H9 (cell line): ENCODE measurements at regions not wholly inside any gene's neighbourhood (a gene's known extent, or its start where the extent isn't known, plus 50 kb on each side); places are given as distances from the start of the nearest gene placed in this dataset.

ENCODE experiments used
- DNase-seq: peaks from one replicate; pipeline ENCODE4 v3.0.0-alpha.2; 2017
- H2AFZ ChIP-seq: one replicate; pipeline ENCODE4 v1.6.1; 2013; ENCODE audit warnings: mild to moderate bottlenecking, low read length, control low read depth, moderate library complexity
- H2AK5ac ChIP-seq: 2 replicates; pipeline ENCODE4 v1.6.1; 2013; ENCODE audit warnings: low read length, control low read depth, mixed read lengths; ENCODE audit not compliant: insufficient read length
- H2BK120ac ChIP-seq: one replicate; pipeline ENCODE4 v1.6.1; 2013; ENCODE audit warnings: low read depth, mild to moderate bottlenecking, low read length, control low read depth, inconsistent platforms; ENCODE audit not compliant: poor library complexity, severe bottlenecking
- H2BK12ac ChIP-seq: 2 replicates; pipeline ENCODE4 v1.6.1; 2013; ENCODE audit warnings: low read length, control low read depth, mixed read lengths, low read depth; ENCODE audit not compliant: insufficient read length
- H2BK15ac ChIP-seq: 2 replicates; pipeline ENCODE4 v1.6.1; 2013; ENCODE audit warnings: low read depth, low read length, control low read depth
- H2BK20ac ChIP-seq: one replicate; pipeline ENCODE4 v1.6.1; 2013; ENCODE audit warnings: low read depth, mild to moderate bottlenecking, low read length, control low read depth, inconsistent platforms; ENCODE audit not compliant: poor library complexity, severe bottlenecking
- H2BK5ac ChIP-seq: 2 replicates; pipeline ENCODE4 v1.6.1; 2013; ENCODE audit warnings: low read length, control low read depth, mixed read lengths; ENCODE audit not compliant: insufficient read length
- H3K14ac ChIP-seq: 2 replicates; pipeline ENCODE4 v1.6.1; 2013; ENCODE audit warnings: low read length, control low read depth; ENCODE audit not compliant: insufficient read depth
- H3K18ac ChIP-seq: 2 replicates; pipeline ENCODE4 v1.6.1; 2013; ENCODE audit warnings: low read depth, mild to moderate bottlenecking, mixed read lengths, low read length, control low read depth; ENCODE audit not compliant: insufficient read length
- H3K23ac ChIP-seq: 2 replicates; pipeline ENCODE4 v1.6.1; 2013; ENCODE audit warnings: low read length, control low read depth, mixed read lengths, low read depth; ENCODE audit not compliant: insufficient read length
- H3K23me2 ChIP-seq: 2 replicates; pipeline ENCODE4 v1.6.1; 2013; ENCODE audit warnings: low read depth, mild to moderate bottlenecking, mixed read lengths, low read length, control low read depth; ENCODE audit not compliant: insufficient read length, poor library complexity, severe bottlenecking
- H3K27ac ChIP-seq: 2 replicates; pipeline ENCODE4 v1.5.1; 2013; ENCODE audit warnings: low read length, control low read depth, mixed read lengths, low read depth; ENCODE audit not compliant: insufficient read length
- H3K27me3 ChIP-seq: 2 replicates; pipeline ENCODE4 v1.6.1; 2013; ENCODE audit warnings: low read length, control low read depth, inconsistent platforms; ENCODE audit not compliant: insufficient read depth
- H3K4ac ChIP-seq: 2 replicates; pipeline ENCODE4 v1.6.1; 2013; ENCODE audit warnings: low read depth, mild to moderate bottlenecking, control low read depth, inconsistent platforms, low read length, moderate library complexity
- H3K4me1 ChIP-seq: 2 replicates; pipeline ENCODE4 v1.6.1; 2013; ENCODE audit warnings: low read length, control low read depth, inconsistent platforms; ENCODE audit not compliant: insufficient read depth
- H3K4me2 ChIP-seq: 2 replicates; pipeline ENCODE4 v1.6.1; 2013; ENCODE audit warnings: low read length, control low read depth, mixed read lengths; ENCODE audit not compliant: insufficient read length, insufficient read depth
- H3K56ac ChIP-seq: 2 replicates; pipeline ENCODE4 v1.6.1; 2013; ENCODE audit warnings: low read depth, mild to moderate bottlenecking, mixed read lengths, low read length, control low read depth; ENCODE audit not compliant: insufficient read length
- H3K79me1 ChIP-seq: 2 replicates; pipeline ENCODE4 v1.6.1; 2013; ENCODE audit warnings: low read depth, mild to moderate bottlenecking, moderate library complexity, low read length, control low read depth, inconsistent platforms; ENCODE audit not compliant: insufficient read depth, poor library complexity, severe bottlenecking
- H3K79me2 ChIP-seq: 2 replicates; pipeline ENCODE4 v1.6.1; 2013; ENCODE audit warnings: low read length, control low read depth, inconsistent platforms; ENCODE audit not compliant: insufficient read depth
- H3K9ac ChIP-seq: 2 replicates; pipeline ENCODE4 v1.6.1; 2013; ENCODE audit warnings: low read length, control low read depth, mixed read lengths; ENCODE audit not compliant: insufficient read length; ENCODE audit errors: extremely low read depth
- H3K9me3 ChIP-seq: one replicate; pipeline ENCODE4 v1.6.1; 2013; ENCODE audit warnings: low read depth, low read length, inconsistent platforms; ENCODE audit not compliant: control insufficient read depth
- H3T11ph ChIP-seq: one replicate; pipeline ENCODE4 v1.6.1; 2013; ENCODE audit warnings: mild to moderate bottlenecking, low read length, control low read depth, inconsistent platforms
- H4K20me1 ChIP-seq: one replicate; pipeline ENCODE4 v1.6.1; 2013; ENCODE audit not compliant: control insufficient read depth, insufficient read length, insufficient read depth
- H4K5ac ChIP-seq: 2 replicates; pipeline ENCODE4 v1.6.1; 2013; ENCODE audit warnings: low read depth, mild to moderate bottlenecking, mixed read lengths, low read length, control low read depth; ENCODE audit not compliant: insufficient read length
- H4K8ac ChIP-seq: replicated peaks from 2 replicates; pipeline ENCODE4 v1.6.1; 2013; ENCODE audit warnings: low read length, control low read depth, mixed read lengths, low read depth; ENCODE audit not compliant: insufficient read length
- H4K91ac ChIP-seq: 2 replicates; pipeline ENCODE4 v1.6.1; 2013; ENCODE audit warnings: low read depth, mild to moderate bottlenecking, moderate library complexity, mixed read lengths, low read length, control low read depth; ENCODE audit not compliant: insufficient read length
- H3K27ac Mint-ChIP-seq, 3 experiments: 2 replicates in 2 of 3; 3 replicates in 1 of 3; pipeline ENCODE4 v1.8.0; 2020 to 2021; ENCODE audit warnings: mixed read lengths in 3 of 3, mild to moderate bottlenecking in 1 of 3, moderate library complexity in 1 of 3
- H3K27me3 Mint-ChIP-seq: 2 replicates; pipeline ENCODE4 v1.8.0; 2021; ENCODE audit warnings: low read depth, mild to moderate bottlenecking, moderate library complexity, mixed read lengths
- H3K36me3 Mint-ChIP-seq, 3 experiments: 2 replicates in 2 of 3; 3 replicates in 1 of 3; pipeline ENCODE4 v1.8.0; 2020 to 2021; ENCODE audit warnings: low read depth in 3 of 3, mixed read lengths in 3 of 3; ENCODE audit not compliant: insufficient read depth in 1 of 3
- H3K4me1 Mint-ChIP-seq, 2 experiments: 2 replicates each; pipeline ENCODE4 v1.8.0; 2020; ENCODE audit warnings: mixed read lengths in 2 of 2
- H3K4me3 Mint-ChIP-seq, 2 experiments: 2 replicates in 1 of 2; 3 replicates in 1 of 2; pipeline ENCODE4 v1.8.0; 2020 to 2021; ENCODE audit warnings: mild to moderate bottlenecking in 2 of 2, mixed read lengths in 2 of 2, moderate library complexity in 1 of 2
- H3K9me3 Mint-ChIP-seq, 2 experiments: 2 replicates in 1 of 2; 3 replicates in 1 of 2; pipeline ENCODE4 v1.8.0; 2020; ENCODE audit warnings: mild to moderate bottlenecking in 2 of 2, mixed read lengths in 2 of 2, moderate library complexity in 1 of 2
- TF ChIP-seq, protein P1 (sequence below): fragments of 200-600 bp; sonication (generic); conservative IDR thresholded peaks from 3 replicates; pipeline ENCODE4 v1.8.0; 2021; ENCODE audit warnings: antibody characterized with exemption, mild to moderate bottlenecking

DNA sequence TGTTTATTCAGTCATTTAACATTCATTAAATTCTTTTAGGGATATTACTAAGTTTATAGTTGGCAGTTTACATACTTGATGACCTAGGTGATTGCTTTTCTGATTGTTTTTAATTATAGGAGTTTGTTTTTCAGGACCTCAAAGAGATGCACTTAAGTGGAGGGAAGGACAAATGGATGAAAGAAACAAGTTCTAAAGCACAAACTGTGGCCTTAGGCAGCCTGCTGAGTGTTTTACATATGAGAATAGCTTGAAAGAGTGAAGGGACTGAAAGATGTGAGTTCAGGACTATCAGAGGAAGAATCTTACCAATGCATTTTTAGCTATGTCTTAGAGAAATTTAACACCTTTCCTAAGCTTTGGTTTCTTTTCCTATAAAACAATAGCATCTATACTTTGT lies 402.6 kb downstream of the KLF12 start:
- no peak overlapping the region for H3K56ac ChIP-seq
- no peak overlapping the region for H3K4me3 Mint-ChIP-seq

More for the DNA sequence above, 402.6 kb downstream of the KLF12 start:
- H3T11ph ChIP-seq, result no peak overlapping the region
- H3K9me3 Mint-ChIP-seq, result no peaks in the 10 kb centered on the region
- no peak overlapping the region for H4K91ac ChIP-seq
- H3K79me1 ChIP-seq, result no peaks in the 10 kb centered on the region
- H3K27me3 Mint-ChIP-seq, result peaks cover 14% of the 10 kb centered on the region
- no peak overlapping the region for H2BK12ac ChIP-seq
- no peak overlapping the region for H2AFZ ChIP-seq
- no peak overlapping the region for H3K23ac ChIP-seq
- H3K36me3 Mint-ChIP-seq, result no peaks in the 10 kb centered on the region
- H3K14ac ChIP-seq, result no peak overlapping the region
- no peaks in the 10 kb centered on the region for H4K20me1 ChIP-seq
- no peak overlapping the region for H4K5ac ChIP-seq
- no peak overlapping the region for H3K9ac ChIP-seq
- H2BK120ac ChIP-seq, result no peak overlapping the region
- no peak overlapping the region for H3K27ac ChIP-seq
- H2BK5ac ChIP-seq, result no peak overlapping the region
- TF ChIP-seq, protein P1, sequence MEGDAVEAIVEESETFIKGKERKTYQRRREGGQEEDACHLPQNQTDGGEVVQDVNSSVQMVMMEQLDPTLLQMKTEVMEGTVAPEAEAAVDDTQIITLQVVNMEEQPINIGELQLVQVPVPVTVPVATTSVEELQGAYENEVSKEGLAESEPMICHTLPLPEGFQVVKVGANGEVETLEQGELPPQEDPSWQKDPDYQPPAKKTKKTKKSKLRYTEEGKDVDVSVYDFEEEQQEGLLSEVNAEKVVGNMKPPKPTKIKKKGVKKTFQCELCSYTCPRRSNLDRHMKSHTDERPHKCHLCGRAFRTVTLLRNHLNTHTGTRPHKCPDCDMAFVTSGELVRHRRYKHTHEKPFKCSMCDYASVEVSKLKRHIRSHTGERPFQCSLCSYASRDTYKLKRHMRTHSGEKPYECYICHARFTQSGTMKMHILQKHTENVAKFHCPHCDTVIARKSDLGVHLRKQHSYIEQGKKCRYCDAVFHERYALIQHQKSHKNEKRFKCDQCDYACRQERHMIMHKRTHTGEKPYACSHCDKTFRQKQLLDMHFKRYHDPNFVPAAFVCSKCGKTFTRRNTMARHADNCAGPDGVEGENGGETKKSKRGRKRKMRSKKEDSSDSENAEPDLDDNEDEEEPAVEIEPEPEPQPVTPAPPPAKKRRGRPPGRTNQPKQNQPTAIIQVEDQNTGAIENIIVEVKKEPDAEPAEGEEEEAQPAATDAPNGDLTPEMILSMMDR, result no peak
- H3K4me1 ChIP-seq, result no peaks in the 10 kb centered on the region; the same call in 1 of the 2 replicates
- H3K23me2 ChIP-seq, result no peaks in the 10 kb centered on the region
- H3K4ac ChIP-seq, result no peak overlapping the region
- no peak overlapping the region for H2BK20ac ChIP-seq
- H2AK5ac ChIP-seq, result no peak overlapping the region
- H3K27ac Mint-ChIP-seq, result no peak overlapping the region; a peak in 1 of 7 replicates
- no peak overlapping the region for H3K4me2 ChIP-seq
- no peak overlapping the region for H4K8ac ChIP-seq
- no peaks in the 10 kb centered on the region for H3K9me3 ChIP-seq
- H3K4me1 Mint-ChIP-seq, result peaks cover 33 to 34% of the 10 kb centered on the region in 2 experiments
- no peaks in the 10 kb centered on the region for H3K79me2 ChIP-seq
- no peaks in the 10 kb centered on the region for H3K27me3 ChIP-seq
- DNase-seq, result no peak
- no peak overlapping the region for H3K18ac ChIP-seq
- H2BK15ac ChIP-seq, result no peak overlapping the region
